ENCODE measurements at regions not wholly inside any gene's neighbourhood (a gene's known extent, or its start where the extent isn't known, plus 50 kb on each side); places are given as distances from the start of the nearest gene placed in this dataset.

GRCh38 chr18:66826211-66826610 is 222.3 kb upstream of the CDH19 start:
- Histone ChIP-seq H3K27ac (ENCODE audit: low read depth, low read length, severe bottlenecking) (no peak overlapping the region), H3K9me3 (ENCODE audit: control insufficient read depth, low read length) (no peaks in the 10 kb centered on the region), H3K4me1 (ENCODE audit: control insufficient read depth, insufficient read depth, low read length, poor library complexity, severe bottlenecking) (no peaks in the 10 kb centered on the region), H3K36me3 (ENCODE audit: control insufficient read depth, insufficient read depth, low read length) (no peaks in the 10 kb centered on the region), H3K4me3 (ENCODE audit: extremely low read depth, insufficient read depth, low read length, poor library complexity, severe bottlenecking) (no peak overlapping the region)
- WGBS, 2 experiments (ENCODE audit: insufficient coverage in 2 of 2) = no CpG with 5 or more reads among the region's 1 CpG

GRCh38 chr18:66825347-66825746 is 221.5 kb upstream of the CDH19 start:
- H3K27ac ChIP-seq (ENCODE audit: low read depth, low read length, severe bottlenecking) = no peak overlapping the region
- H3K36me3 ChIP-seq (ENCODE audit: control insufficient read depth, insufficient read depth, low read length) = no peaks in the 10 kb centered on the region
- no peaks in the 10 kb centered on the region for H3K4me1 ChIP-seq (ENCODE audit: control insufficient read depth, insufficient read depth, low read length, poor library complexity, severe bottlenecking)
- no peaks in the 10 kb centered on the region for H3K9me3 ChIP-seq (ENCODE audit: control insufficient read depth, low read length)
- no CpG with 5 or more reads among the region's 3 CpGs for WGBS, 2 experiments (ENCODE audit: insufficient coverage in 2 of 2)
- no peak overlapping the region for H3K4me3 ChIP-seq (ENCODE audit: extremely low read depth, insufficient read depth, low read length, poor library complexity, severe bottlenecking)

- no peaks in the 10 kb centered on the region for H3K36me3 ChIP-seq (ENCODE audit: control insufficient read depth, insufficient read depth, low read length)
- no peaks in the 10 kb centered on the region for H3K9me3 ChIP-seq (ENCODE audit: control insufficient read depth, low read length)
- H3K27ac ChIP-seq (ENCODE audit: low read depth, low read length, severe bottlenecking) = no peak overlapping the region
- H3K4me1 ChIP-seq (ENCODE audit: control insufficient read depth, insufficient read depth, low read length, poor library complexity, severe bottlenecking) = no peaks in the 10 kb centered on the region
- H3K4me3 ChIP-seq (ENCODE audit: extremely low read depth, insufficient read depth, low read length, poor library complexity, severe bottlenecking) = no peak overlapping the region
- WGBS, 2 experiments (ENCODE audit: insufficient coverage in 2 of 2) = no CpG with 5 or more reads among the region's 1 CpG
These were observed 215.3 kb upstream of the CDH19 start for GRCh38 chr18:66819235-66819634.

- Histone ChIP-seq H3K27ac (ENCODE audit: low read depth, low read length, severe bottlenecking) (no peak overlapping the region), H3K4me1 (ENCODE audit: control insufficient read depth, insufficient read depth, low read length, poor library complexity, severe bottlenecking) (no peaks in the 10 kb centered on the region), H3K36me3 (ENCODE audit: control insufficient read depth, insufficient read depth, low read length) (no peaks in the 10 kb centered on the region), H3K4me3 (ENCODE audit: extremely low read depth, insufficient read depth, low read length, poor library complexity, severe bottlenecking) (no peak overlapping the region), H3K9me3 (ENCODE audit: control insufficient read depth, low read length) (no peaks in the 10 kb centered on the region)
These were observed 209.2 kb upstream of the CDH19 start for GRCh38 chr18:66813138-66813537.

GRCh38 chr18:66795051-66795450 is 191.2 kb upstream of the CDH19 start:
- Histone ChIP-seq H3K4me1 (ENCODE audit: control insufficient read depth, insufficient read depth, low read length, poor library complexity, severe bottlenecking) (no peaks in the 10 kb centered on the region), H3K36me3 (ENCODE audit: control insufficient read depth, insufficient read depth, low read length) (no peaks in the 10 kb centered on the region), H3K27ac (ENCODE audit: low read depth, low read length, severe bottlenecking) (no peak overlapping the region), H3K4me3 (ENCODE audit: extremely low read depth, insufficient read depth, low read length, poor library complexity, severe bottlenecking) (no peak overlapping the region), H3K9me3 (ENCODE audit: control insufficient read depth, low read length) (no peaks in the 10 kb centered on the region)
- WGBS, 2 experiments (ENCODE audit: insufficient coverage in 2 of 2) = 70% methylated on average over 2 of the region's 3 CpGs; no CpG with 5 or more reads in 1 of the 2 experiments

- 38 to 100% methylated on average over 1 of the region's 3 CpGs for WGBS, 2 experiments (ENCODE audit: insufficient coverage in 2 of 2)
- no peak overlapping the region for H3K27ac ChIP-seq (ENCODE audit: low read depth, low read length, severe bottlenecking)
- H3K4me3 ChIP-seq (ENCODE audit: extremely low read depth, insufficient read depth, low read length, poor library complexity, severe bottlenecking) = no peak overlapping the region
- H3K36me3 ChIP-seq (ENCODE audit: control insufficient read depth, insufficient read depth, low read length) = no peaks in the 10 kb centered on the region
- no peaks in the 10 kb centered on the region for H3K9me3 ChIP-seq (ENCODE audit: control insufficient read depth, low read length)
- no peaks in the 10 kb centered on the region for H3K4me1 ChIP-seq (ENCODE audit: control insufficient read depth, insufficient read depth, low read length, poor library complexity, severe bottlenecking)
These were observed 188.6 kb upstream of the CDH19 start for GRCh38 chr18:66792466-66792865.

GRCh38 chr18:66780609-66781008 is 176.7 kb upstream of the CDH19 start:
- no peaks in the 10 kb centered on the region for H3K36me3 ChIP-seq (ENCODE audit: control insufficient read depth, insufficient read depth, low read length)
- no peak overlapping the region for H3K4me3 ChIP-seq (ENCODE audit: extremely low read depth, insufficient read depth, low read length, poor library complexity, severe bottlenecking)
- H3K27ac ChIP-seq (ENCODE audit: low read depth, low read length, severe bottlenecking) = no peak overlapping the region
- WGBS, 2 experiments (ENCODE audit: insufficient coverage in 2 of 2) = no CpG with 5 or more reads among the region's 2 CpGs
- no peaks in the 10 kb centered on the region for H3K4me1 ChIP-seq (ENCODE audit: control insufficient read depth, insufficient read depth, low read length, poor library complexity, severe bottlenecking)
- no peaks in the 10 kb centered on the region for H3K9me3 ChIP-seq (ENCODE audit: control insufficient read depth, low read length)

GRCh38 chr18:66778048-66778447 is 174.2 kb upstream of the CDH19 start:
- H3K9me3 ChIP-seq (ENCODE audit: control insufficient read depth, low read length) = no peaks in the 10 kb centered on the region
- no peaks in the 10 kb centered on the region for H3K4me1 ChIP-seq (ENCODE audit: control insufficient read depth, insufficient read depth, low read length, poor library complexity, severe bottlenecking)
- H3K27ac ChIP-seq (ENCODE audit: low read depth, low read length, severe bottlenecking) = no peak overlapping the region
- no peaks in the 10 kb centered on the region for H3K36me3 ChIP-seq (ENCODE audit: control insufficient read depth, insufficient read depth, low read length)
- 100% methylated on average over 1 of the region's 3 CpGs for WGBS, 2 experiments (ENCODE audit: insufficient coverage in 2 of 2)
- no peak overlapping the region for H3K4me3 ChIP-seq (ENCODE audit: extremely low read depth, insufficient read depth, low read length, poor library complexity, severe bottlenecking)

- Histone ChIP-seq H3K4me3 (ENCODE audit: extremely low read depth, insufficient read depth, low read length, poor library complexity, severe bottlenecking) (no peak overlapping the region), H3K27ac (ENCODE audit: low read depth, low read length, severe bottlenecking) (no peak overlapping the region), H3K9me3 (ENCODE audit: control insufficient read depth, low read length) (no peaks in the 10 kb centered on the region), H3K36me3 (ENCODE audit: control insufficient read depth, insufficient read depth, low read length) (no peaks in the 10 kb centered on the region), H3K4me1 (ENCODE audit: control insufficient read depth, insufficient read depth, low read length, poor library complexity, severe bottlenecking) (no peaks in the 10 kb centered on the region)
- 79 to 92% methylated on average over 2 of the region's 4 CpGs for WGBS, 2 experiments (ENCODE audit: insufficient coverage in 2 of 2)
These were observed 165.5 kb upstream of the CDH19 start for GRCh38 chr18:66769375-66769774.

- H3K4me3 ChIP-seq (ENCODE audit: extremely low read depth, insufficient read depth, low read length, poor library complexity, severe bottlenecking) = no peak overlapping the region
- WGBS, 2 experiments (ENCODE audit: insufficient coverage in 2 of 2) = 92 to 100% methylated on average over 1 to 4 of the region's 4 CpGs
- H3K27ac ChIP-seq (ENCODE audit: low read depth, low read length, severe bottlenecking) = no peak overlapping the region
These were observed 160.3 kb upstream of the CDH19 start for GRCh38 chr18:66764230-66764629.

GRCh38 chr18:66761166-66761565 is 157.3 kb upstream of the CDH19 start:
- Histone ChIP-seq H3K4me1 (ENCODE audit: control insufficient read depth, insufficient read depth, low read length, poor library complexity, severe bottlenecking) (no peaks in the 10 kb centered on the region), H3K36me3 (ENCODE audit: control insufficient read depth, insufficient read depth, low read length) (no peaks in the 10 kb centered on the region), H3K27ac (ENCODE audit: low read depth, low read length, severe bottlenecking) (no peak overlapping the region), H3K4me3 (ENCODE audit: extremely low read depth, insufficient read depth, low read length, poor library complexity, severe bottlenecking) (no peak overlapping the region), H3K9me3 (ENCODE audit: control insufficient read depth, low read length) (no peaks in the 10 kb centered on the region)
- 94 to 100% methylated on average over 1 to 3 of the region's 4 CpGs for WGBS, 2 experiments (ENCODE audit: insufficient coverage in 2 of 2)

More at GRCh38 chr18:66764230-66764629, 160.3 kb upstream of the CDH19 start:
- H3K9me3 ChIP-seq (ENCODE audit: control insufficient read depth, low read length) = no peaks in the 10 kb centered on the region
- H3K4me1 ChIP-seq (ENCODE audit: control insufficient read depth, insufficient read depth, low read length, poor library complexity, severe bottlenecking) = no peaks in the 10 kb centered on the region
- no peaks in the 10 kb centered on the region for H3K36me3 ChIP-seq (ENCODE audit: control insufficient read depth, insufficient read depth, low read length)

- no peaks in the 10 kb centered on the region for H3K36me3 ChIP-seq (ENCODE audit: control insufficient read depth, insufficient read depth, low read length)
- whole genome bisulfite sequencing, 2 experiments (ENCODE audit: insufficient coverage in 2 of 2) = 88 to 100% methylated on average over 1 to 2 of the region's 4 CpGs
- no peak overlapping the region for H3K27ac ChIP-seq (ENCODE audit: low read depth, low read length, severe bottlenecking)
- H3K4me3 ChIP-seq (ENCODE audit: extremely low read depth, insufficient read depth, low read length, poor library complexity, severe bottlenecking) = no peak overlapping the region
- no peaks in the 10 kb centered on the region for H3K9me3 ChIP-seq (ENCODE audit: control insufficient read depth, low read length)
- no peaks in the 10 kb centered on the region for H3K4me1 ChIP-seq (ENCODE audit: control insufficient read depth, insufficient read depth, low read length, poor library complexity, severe bottlenecking)
These were observed 156.7 kb upstream of the CDH19 start for GRCh38 chr18:66760559-66760958.
